ENCODE measurements at regions not wholly inside any gene's neighbourhood (a gene's known extent, or its start where the extent isn't known, plus 50 kb on each side); places are given as distances from the start of the nearest gene placed in this dataset.

DNA sequence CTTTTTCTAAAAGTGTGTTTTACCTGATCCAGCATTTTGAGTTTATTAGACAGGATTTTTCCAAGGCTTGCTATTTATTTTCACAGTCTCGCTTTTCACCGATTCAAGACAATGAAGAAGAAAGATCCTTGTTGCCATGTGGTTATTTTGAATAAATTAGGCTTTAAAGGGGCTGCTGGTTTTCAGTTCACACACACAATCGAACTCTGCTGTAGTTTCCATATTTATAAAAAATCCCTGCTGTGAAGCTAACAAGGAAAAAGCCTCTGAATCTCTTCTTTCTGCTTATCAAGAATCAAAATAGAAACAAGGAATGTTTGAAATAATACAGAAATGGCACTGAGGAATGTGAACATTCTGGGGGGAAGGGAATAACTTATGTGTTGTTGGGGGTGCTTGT, 102.5 kb upstream of the KAZN start:
- Mint-ChIP-seq H3K4me3 (no peak overlapping the region), H3K27me3 (peaks cover 7 to 8% of the 10 kb centered on the region in 2 donors), H3K4me1 (no peaks in the 10 kb centered on the region), H3K9me3 (peaks cover 0 to 3% (median 0%) of the 10 kb centered on the region in 8 donors), H3K27ac (no peak overlapping the region), H3K36me3 (no peaks in the 10 kb centered on the region)
- no peaks in the 10 kb centered on the region for H3K36me3 ChIP-seq (ENCODE audit: insufficient read depth, low read length)
- H3K27ac ChIP-seq (ENCODE audit: low read depth, low read length), result no peak overlapping the region
- no peak overlapping the region for H3K4me3 ChIP-seq (ENCODE audit: low read length in 2 of 2)
- intact Hi-C loops (cut with micrococcal nuclease), result no loop called here
- ChIA-PET POLR2A (ENCODE audit: partially characterized antibody) (no interaction called here), CTCF (ENCODE audit: partially characterized antibody) (no interaction called here)
- H3K4me1 ChIP-seq (ENCODE audit: insufficient read depth, low read length), result no peaks in the 10 kb centered on the region
- no peaks in the 10 kb centered on the region for H3K9me3 ChIP-seq (ENCODE audit: control insufficient read depth in 1 of 2, low read length in 2 of 2)
- no peaks in the 10 kb centered on the region for H3K27me3 ChIP-seq (ENCODE audit: insufficient read depth, low read length)
- DNase-seq, result no peak

- no peak overlapping the region for H3K27ac Mint-ChIP-seq
- CTCF ChIA-PET (ENCODE audit: partially characterized antibody), result no interaction called here
- Histone ChIP-seq H3K36me3 (ENCODE audit: insufficient read depth, low read length) (no peaks in the 10 kb centered on the region), H3K27ac (ENCODE audit: low read depth, low read length) (no peak overlapping the region), H3K4me3 (ENCODE audit: low read length in 2 of 2) (no peak overlapping the region), H3K9me3 (ENCODE audit: control insufficient read depth in 1 of 2, low read length in 2 of 2) (no peaks in the 10 kb centered on the region), H3K27me3 (ENCODE audit: insufficient read depth, low read length) (no peaks in the 10 kb centered on the region), H3K4me1 (ENCODE audit: insufficient read depth, low read length) (no peaks in the 10 kb centered on the region)
- peaks cover 6 to 8% of the 10 kb centered on the region in 2 donors for H3K27me3 Mint-ChIP-seq
- peaks cover 0 to 5% (median 0%) of the 10 kb centered on the region in 8 donors for H3K9me3 Mint-ChIP-seq
- no peak overlapping the region for H3K4me3 Mint-ChIP-seq
- no peak for DNase-seq
- H3K36me3 Mint-ChIP-seq, result no peaks in the 10 kb centered on the region
- no peaks in the 10 kb centered on the region for H3K4me1 Mint-ChIP-seq
- intact Hi-C loops (cut with micrococcal nuclease), result no loop called here
- POLR2A ChIA-PET (ENCODE audit: partially characterized antibody), result no interaction called here
These were observed 99.6 kb upstream of the KAZN start for GRCh38 chr1:14498839-14499238.

DNA sequence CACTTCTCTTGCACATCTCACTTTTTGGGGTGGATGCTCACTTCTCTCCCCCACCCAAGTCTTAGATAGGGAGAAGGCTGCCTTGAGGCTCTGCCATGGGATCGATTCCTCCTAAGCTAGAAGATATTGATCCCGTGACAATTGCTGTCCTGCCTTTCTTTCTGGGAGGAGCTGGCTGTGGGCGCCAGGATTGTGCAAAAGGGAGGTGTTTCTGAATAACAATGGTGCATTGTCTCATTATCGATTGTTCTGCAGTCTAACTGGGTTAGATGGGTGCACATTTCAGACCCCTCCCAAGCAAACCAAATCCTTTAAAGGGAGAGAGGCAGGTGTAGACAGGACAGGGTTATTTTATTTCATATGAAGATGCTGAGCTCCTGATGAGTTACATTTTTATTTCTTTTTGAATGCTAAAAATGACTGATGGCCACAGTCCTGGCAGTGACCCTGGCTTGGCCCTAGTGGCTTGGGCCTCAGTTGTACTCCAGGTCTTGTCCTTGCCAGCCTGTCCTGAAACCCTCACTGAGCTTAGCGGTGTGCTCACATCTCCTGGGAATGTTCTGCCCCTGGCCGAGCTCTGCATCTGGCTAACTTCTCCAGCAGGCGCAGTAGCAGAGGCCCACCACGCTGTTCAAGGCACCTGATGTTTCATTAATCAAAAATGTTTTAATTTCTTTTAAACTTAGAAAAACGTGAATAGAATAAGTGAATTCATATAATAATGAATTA, 99.0 kb upstream of the KAZN start:
- Mint-ChIP-seq H3K27me3 (peaks cover 3 to 8% of the 10 kb centered on the region in 2 donors), H3K4me1 (no peaks in the 10 kb centered on the region), H3K9me3 (peaks cover 0 to 5% (median 0%) of the 10 kb centered on the region in 8 donors), H3K36me3 (no peaks in the 10 kb centered on the region), H3K4me3 (no peak overlapping the region), H3K27ac (no peak overlapping the region)
- DNase-seq, result no peak
- Histone ChIP-seq H3K4me1 (ENCODE audit: insufficient read depth, low read length) (no peaks in the 10 kb centered on the region), H3K27ac (ENCODE audit: low read depth, low read length) (no peak overlapping the region), H3K27me3 (ENCODE audit: insufficient read depth, low read length) (no peaks in the 10 kb centered on the region), H3K4me3 (ENCODE audit: low read length in 2 of 2) (no peak overlapping the region), H3K9me3 (ENCODE audit: control insufficient read depth in 1 of 2, low read length in 2 of 2) (no peaks in the 10 kb centered on the region), H3K36me3 (ENCODE audit: insufficient read depth, low read length) (no peaks in the 10 kb centered on the region)
- intact Hi-C loops (cut with micrococcal nuclease), result no loop called here
- CTCF ChIA-PET (ENCODE audit: partially characterized antibody), result no interaction called here
- POLR2A ChIA-PET (ENCODE audit: partially characterized antibody), result no interaction called here

GRCh38 chr1:14500041-14500440, 98.4 kb upstream of the KAZN start:
- no peak overlapping the region for H3K27ac ChIP-seq (ENCODE audit: low read depth, low read length)
- no peaks in the 10 kb centered on the region for H3K4me1 ChIP-seq (ENCODE audit: insufficient read depth, low read length)
- H3K4me3 Mint-ChIP-seq, result no peak overlapping the region
- no peaks in the 10 kb centered on the region for H3K9me3 ChIP-seq (ENCODE audit: control insufficient read depth in 1 of 2, low read length in 2 of 2)
- no peaks in the 10 kb centered on the region for H3K36me3 ChIP-seq (ENCODE audit: insufficient read depth, low read length)
- ChIA-PET POLR2A (ENCODE audit: partially characterized antibody) (no interaction called here), CTCF (ENCODE audit: partially characterized antibody) (no interaction called here)
- no peaks in the 10 kb centered on the region for H3K4me1 Mint-ChIP-seq
- peaks cover 0 to 5% (median 0%) of the 10 kb centered on the region in 8 donors for H3K9me3 Mint-ChIP-seq
- no peak overlapping the region for H3K4me3 ChIP-seq (ENCODE audit: low read length in 2 of 2)
- no peaks in the 10 kb centered on the region for H3K36me3 Mint-ChIP-seq
- H3K27me3 Mint-ChIP-seq, result peaks cover 3 to 5% of the 10 kb centered on the region in 2 donors
- intact Hi-C loops (cut with micrococcal nuclease), result no loop called here
- no peak for DNase-seq
- no peak overlapping the region for H3K27ac Mint-ChIP-seq
- no peaks in the 10 kb centered on the region for H3K27me3 ChIP-seq (ENCODE audit: insufficient read depth, low read length)

- no peaks in the 10 kb centered on the region for H3K36me3 ChIP-seq (ENCODE audit: insufficient read depth, low read length)
- Mint-ChIP-seq H3K9me3 (peaks cover 0 to 5% (median 0%) of the 10 kb centered on the region in 8 donors), H3K4me3 (no peak overlapping the region), H3K27ac (no peak overlapping the region), H3K27me3 (peaks cover 3 to 5% of the 10 kb centered on the region in 2 donors), H3K36me3 (no peaks in the 10 kb centered on the region), H3K4me1 (no peaks in the 10 kb centered on the region)
- intact Hi-C loops (cut with micrococcal nuclease), result no loop called here
- H3K4me3 ChIP-seq (ENCODE audit: low read length in 2 of 2), result no peak overlapping the region
- CTCF ChIA-PET (ENCODE audit: partially characterized antibody), result no interaction called here
- no peaks in the 10 kb centered on the region for H3K9me3 ChIP-seq (ENCODE audit: control insufficient read depth in 1 of 2, low read length in 2 of 2)
- H3K4me1 ChIP-seq (ENCODE audit: insufficient read depth, low read length), result no peaks in the 10 kb centered on the region
- DNase-seq, result no peak
- H3K27me3 ChIP-seq (ENCODE audit: insufficient read depth, low read length), result no peaks in the 10 kb centered on the region
- no peak overlapping the region for H3K27ac ChIP-seq (ENCODE audit: low read depth, low read length)
- POLR2A ChIA-PET (ENCODE audit: partially characterized antibody), result no interaction called here
These were observed 97.6 kb upstream of the KAZN start for GRCh38 chr1:14500912-14501311.

DNA sequence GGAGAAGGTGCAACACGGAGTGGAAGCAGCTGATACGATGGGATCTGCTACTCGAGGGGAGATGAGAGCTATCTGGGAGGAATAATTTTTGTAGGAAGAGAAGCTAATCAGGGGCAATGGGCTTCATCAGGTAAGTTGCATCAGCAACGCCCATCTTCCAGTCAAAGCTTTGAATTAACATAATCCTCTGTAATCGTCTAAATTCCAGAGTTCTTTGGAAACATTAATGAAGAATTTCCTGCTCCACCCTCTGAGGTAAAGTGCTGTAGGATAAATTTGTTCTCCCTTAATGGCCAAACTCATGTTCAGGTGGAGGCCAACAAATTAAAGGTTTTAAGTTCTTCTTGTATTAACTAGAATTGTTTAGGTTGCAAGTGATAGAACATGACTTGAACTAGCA, 94.0 kb upstream of the KAZN start:
- Histone ChIP-seq H3K36me3 (ENCODE audit: insufficient read depth, low read length) (no peaks in the 10 kb centered on the region), H3K4me3 (ENCODE audit: low read length in 2 of 2) (no peak overlapping the region), H3K9me3 (ENCODE audit: control insufficient read depth in 1 of 2, low read length in 2 of 2) (no peaks in the 10 kb centered on the region), H3K4me1 (ENCODE audit: insufficient read depth, low read length) (no peaks in the 10 kb centered on the region), H3K27ac (ENCODE audit: low read depth, low read length) (no peak overlapping the region), H3K27me3 (ENCODE audit: insufficient read depth, low read length) (no peaks in the 10 kb centered on the region)
- no peak overlapping the region for H3K4me3 Mint-ChIP-seq
- DNase-seq, result no peak
- no peaks in the 10 kb centered on the region for H3K4me1 Mint-ChIP-seq
- POLR2A ChIA-PET (ENCODE audit: partially characterized antibody), result no interaction called here
- H3K36me3 Mint-ChIP-seq, result no peaks in the 10 kb centered on the region
- H3K9me3 Mint-ChIP-seq, result peaks cover 0 to 4% (median 0%) of the 10 kb centered on the region in 8 donors
- H3K27ac Mint-ChIP-seq, result no peak overlapping the region
- intact Hi-C loops (cut with micrococcal nuclease), result no loop called here
- CTCF ChIA-PET (ENCODE audit: partially characterized antibody), result no interaction called here
- H3K27me3 Mint-ChIP-seq, result peaks cover 0 to 5% of the 10 kb centered on the region in 2 donors

DNA sequence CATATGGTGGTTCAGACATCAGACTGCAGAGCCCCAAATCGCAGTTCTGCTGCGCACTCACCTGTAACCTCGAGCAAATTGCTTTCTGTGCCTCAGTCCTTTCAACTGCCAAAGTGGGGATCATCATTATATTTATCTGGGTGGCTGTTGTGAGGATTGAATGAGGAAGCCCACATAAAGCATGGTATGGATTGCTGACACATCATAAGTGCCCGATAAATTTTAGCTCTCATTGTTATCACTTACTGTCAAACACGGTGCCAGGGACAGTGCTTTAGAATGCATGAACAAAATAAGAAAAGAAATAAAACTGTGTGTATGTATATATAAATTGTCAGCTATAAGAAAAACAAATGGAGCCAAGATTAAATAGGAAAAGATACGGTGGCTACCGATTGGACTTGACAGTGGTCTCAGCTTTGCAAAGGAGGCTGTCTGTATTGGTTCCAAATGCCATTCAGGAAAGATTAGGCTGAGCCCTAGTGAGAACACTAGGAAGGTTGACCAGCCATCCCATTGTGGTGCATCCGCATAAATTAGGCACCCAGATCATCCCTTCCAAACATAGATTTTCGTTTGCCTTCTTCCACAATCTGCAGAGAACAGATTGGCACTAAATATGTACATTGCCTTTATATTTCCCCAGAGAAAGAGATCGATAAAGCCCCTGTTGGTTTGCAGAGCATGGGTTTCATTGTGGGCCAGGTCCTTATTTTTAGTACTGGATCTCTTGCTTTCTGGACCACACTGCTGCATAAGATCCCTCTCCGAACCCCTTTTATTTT, 91.8 kb upstream of the KAZN start:
- Histone ChIP-seq H3K4me1 (ENCODE audit: insufficient read depth, low read length) (no peaks in the 10 kb centered on the region), H3K27ac (ENCODE audit: low read depth, low read length) (no peak overlapping the region), H3K4me3 (ENCODE audit: low read length in 2 of 2) (no peak overlapping the region), H3K36me3 (ENCODE audit: insufficient read depth, low read length) (no peaks in the 10 kb centered on the region), H3K27me3 (ENCODE audit: insufficient read depth, low read length) (no peaks in the 10 kb centered on the region), H3K9me3 (ENCODE audit: control insufficient read depth in 1 of 2, low read length in 2 of 2) (no peaks in the 10 kb centered on the region)
- ChIA-PET CTCF (ENCODE audit: partially characterized antibody) (no interaction called here), POLR2A (ENCODE audit: partially characterized antibody) (no interaction called here)
- H3K9me3 Mint-ChIP-seq, result peaks cover 0 to 4% (median 0%) of the 10 kb centered on the region in 8 donors
- no peaks in the 10 kb centered on the region for H3K4me1 Mint-ChIP-seq
- no peaks in the 10 kb centered on the region for H3K36me3 Mint-ChIP-seq
- no peak for DNase-seq
- no peak overlapping the region for H3K4me3 Mint-ChIP-seq
- intact Hi-C loops (cut with micrococcal nuclease), result no loop called here
- no peak overlapping the region for H3K27ac Mint-ChIP-seq
- peaks cover 0 to 7% of the 10 kb centered on the region in 2 donors for H3K27me3 Mint-ChIP-seq
